ENCODE measurements at regions not wholly inside any gene's neighbourhood (a gene's known extent, or its start where the extent isn't known, plus 50 kb on each side); places are given as distances from the start of the nearest gene placed in this dataset.

DNA sequence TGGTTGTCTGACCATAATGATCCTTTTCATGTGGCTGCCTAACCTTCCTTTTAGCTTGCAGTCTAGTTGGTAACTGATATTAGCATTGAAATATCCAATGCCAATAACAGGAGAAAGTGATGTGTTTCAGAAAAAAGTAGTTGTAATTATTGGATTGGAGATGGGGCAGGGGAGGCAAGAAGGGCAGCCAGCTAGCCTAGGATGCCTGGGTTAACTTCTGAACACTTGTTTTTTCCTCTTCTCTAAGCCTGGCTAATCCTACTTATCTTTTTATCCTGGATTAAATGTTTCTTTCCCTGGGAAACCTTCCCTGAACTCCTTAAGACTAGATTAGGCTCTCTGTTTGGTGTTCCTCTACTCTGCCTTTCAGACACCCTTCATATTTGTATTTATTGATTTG lies 380.2 kb downstream of the TMEM135 start:
- Histone ChIP-seq H3K36me3 (replicated peaks; ENCODE audit: low read depth, low read length) (no peaks in the 10 kb centered on the region), H3K27me3 (ENCODE audit: low read depth, low read length) (no peaks in the 10 kb centered on the region), H3K4me3 (ENCODE audit: low read length) (no peak overlapping the region)

DNA sequence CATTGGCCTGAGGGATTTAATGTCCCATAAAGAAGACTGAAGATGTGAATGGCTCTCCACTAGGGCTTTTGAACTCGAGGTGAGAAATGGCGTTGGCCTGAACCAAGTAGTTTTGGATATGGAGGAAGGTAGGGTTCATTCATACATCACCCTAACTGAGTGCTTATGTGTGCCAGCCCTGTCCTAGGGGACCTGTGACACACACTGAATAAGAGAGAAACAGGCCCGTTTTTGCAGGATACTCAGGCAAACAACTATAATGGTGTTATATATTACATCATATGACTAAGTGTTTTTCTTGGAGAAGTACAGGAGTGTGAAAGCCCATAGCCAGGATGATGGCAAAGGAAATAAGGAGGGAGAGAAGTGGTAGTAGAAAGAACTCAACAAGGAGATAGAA lies 368.1 kb downstream of the TMEM135 start:
- H3K27me3 ChIP-seq (ENCODE audit: low read depth, low read length) = no peaks in the 10 kb centered on the region
- H2AFZ ChIP-seq (ENCODE audit: low read depth, low read length) = no peak overlapping the region
- no peaks in the 10 kb centered on the region for H3K79me2 ChIP-seq (ENCODE audit: low read length)
- no peak overlapping the region for H3K9ac ChIP-seq (ENCODE audit: low read length)
- no peak overlapping the region for H3K27ac ChIP-seq (ENCODE audit: low read length)
- no peaks in the 10 kb centered on the region for H3K36me3 ChIP-seq (replicated peaks; ENCODE audit: low read depth, low read length)
- no peak for TF ChIP-seq EZH2phosphoT487 (IDR thresholded peaks at IDR 0.05; ENCODE audit: low read depth)
- TF ChIP-seq, protein P1, sequence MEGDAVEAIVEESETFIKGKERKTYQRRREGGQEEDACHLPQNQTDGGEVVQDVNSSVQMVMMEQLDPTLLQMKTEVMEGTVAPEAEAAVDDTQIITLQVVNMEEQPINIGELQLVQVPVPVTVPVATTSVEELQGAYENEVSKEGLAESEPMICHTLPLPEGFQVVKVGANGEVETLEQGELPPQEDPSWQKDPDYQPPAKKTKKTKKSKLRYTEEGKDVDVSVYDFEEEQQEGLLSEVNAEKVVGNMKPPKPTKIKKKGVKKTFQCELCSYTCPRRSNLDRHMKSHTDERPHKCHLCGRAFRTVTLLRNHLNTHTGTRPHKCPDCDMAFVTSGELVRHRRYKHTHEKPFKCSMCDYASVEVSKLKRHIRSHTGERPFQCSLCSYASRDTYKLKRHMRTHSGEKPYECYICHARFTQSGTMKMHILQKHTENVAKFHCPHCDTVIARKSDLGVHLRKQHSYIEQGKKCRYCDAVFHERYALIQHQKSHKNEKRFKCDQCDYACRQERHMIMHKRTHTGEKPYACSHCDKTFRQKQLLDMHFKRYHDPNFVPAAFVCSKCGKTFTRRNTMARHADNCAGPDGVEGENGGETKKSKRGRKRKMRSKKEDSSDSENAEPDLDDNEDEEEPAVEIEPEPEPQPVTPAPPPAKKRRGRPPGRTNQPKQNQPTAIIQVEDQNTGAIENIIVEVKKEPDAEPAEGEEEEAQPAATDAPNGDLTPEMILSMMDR (IDR thresholded peaks at IDR 0.05; ENCODE audit: low read depth, low read length) = no peak
- no peak overlapping the region for H3K4me3 ChIP-seq (ENCODE audit: low read length)
- H3K4me1 ChIP-seq (ENCODE audit: low read length) = peaks cover 9% of the 10 kb centered on the region
- no peaks in the 10 kb centered on the region for H4K20me1 ChIP-seq (ENCODE audit: insufficient read depth, low read length)
- H3K4me2 ChIP-seq (ENCODE audit: low read length) = no peak overlapping the region
- H3K9me3 ChIP-seq (ENCODE audit: insufficient read depth, low read length) = no peaks in the 10 kb centered on the region

More for the DNA sequence above, 380.2 kb downstream of the TMEM135 start:
- Histone ChIP-seq H3K4me2 (ENCODE audit: low read length) (no peak overlapping the region), H3K27ac (ENCODE audit: low read length) (no peak overlapping the region), H3K9me3 (ENCODE audit: insufficient read depth, low read length) (no peaks in the 10 kb centered on the region), H3K4me1 (ENCODE audit: low read length) (no peaks in the 10 kb centered on the region), H4K20me1 (ENCODE audit: insufficient read depth, low read length) (no peaks in the 10 kb centered on the region), H2AFZ (ENCODE audit: low read depth, low read length) (no peak overlapping the region), H3K9ac (ENCODE audit: low read length) (no peak overlapping the region), H3K79me2 (ENCODE audit: low read length) (no peaks in the 10 kb centered on the region)
- TF ChIP-seq, protein P1 (IDR thresholded peaks at IDR 0.05; ENCODE audit: low read depth, low read length) = no peak
- no peak for TF ChIP-seq EZH2phosphoT487 (IDR thresholded peaks at IDR 0.05; ENCODE audit: low read depth)

- no peak overlapping the region for H3K27ac ChIP-seq (ENCODE audit: low read length)
- H3K79me2 ChIP-seq (ENCODE audit: low read length) = no peaks in the 10 kb centered on the region
- H3K36me3 ChIP-seq (replicated peaks; ENCODE audit: low read depth, low read length) = no peaks in the 10 kb centered on the region
- no peak overlapping the region for H3K4me2 ChIP-seq (ENCODE audit: low read length)
- no peaks in the 10 kb centered on the region for H3K9me3 ChIP-seq (ENCODE audit: insufficient read depth, low read length)
- TF ChIP-seq, protein P1 (IDR thresholded peaks at IDR 0.05; ENCODE audit: low read depth, low read length) = no peak
- no peak for TF ChIP-seq EZH2phosphoT487 (IDR thresholded peaks at IDR 0.05; ENCODE audit: low read depth)
- H3K4me3 ChIP-seq (ENCODE audit: low read length) = no peak overlapping the region
- H4K20me1 ChIP-seq (ENCODE audit: insufficient read depth, low read length) = no peaks in the 10 kb centered on the region
- H3K4me1 ChIP-seq (ENCODE audit: low read length) = peaks cover 5% of the 10 kb centered on the region; the same call in 1 of the 2 replicates
- no peak overlapping the region for H2AFZ ChIP-seq (ENCODE audit: low read depth, low read length)
- no peaks in the 10 kb centered on the region for H3K27me3 ChIP-seq (ENCODE audit: low read depth, low read length)
- H3K9ac ChIP-seq (ENCODE audit: low read length) = no peak overlapping the region
Observed at GRCh38 chr11:87405356-87405755, 367.6 kb downstream of the TMEM135 start.

GRCh38 chr11:87401653-87402052 lies 363.9 kb downstream of the TMEM135 start:
- TF ChIP-seq, protein P1 (IDR thresholded peaks at IDR 0.05; ENCODE audit: low read depth, low read length) = no peak
- TF ChIP-seq EZH2phosphoT487 (IDR thresholded peaks at IDR 0.05; ENCODE audit: low read depth) = no peak
- Histone ChIP-seq H3K79me2 (ENCODE audit: low read length) (no peaks in the 10 kb centered on the region), H3K27me3 (ENCODE audit: low read depth, low read length) (no peaks in the 10 kb centered on the region), H3K4me2 (ENCODE audit: low read length) (no peak overlapping the region), H3K36me3 (replicated peaks; ENCODE audit: low read depth, low read length) (no peaks in the 10 kb centered on the region), H2AFZ (ENCODE audit: low read depth, low read length) (no peak overlapping the region), H4K20me1 (ENCODE audit: insufficient read depth, low read length) (no peaks in the 10 kb centered on the region), H3K9me3 (ENCODE audit: insufficient read depth, low read length) (no peaks in the 10 kb centered on the region), H3K4me1 (ENCODE audit: low read length) (no peaks in the 10 kb centered on the region), H3K27ac (ENCODE audit: low read length) (no peak overlapping the region), H3K9ac (ENCODE audit: low read length) (no peak overlapping the region), H3K4me3 (ENCODE audit: low read length) (no peak overlapping the region)
